HCT116 (cell line): ENCODE measurements at regions not wholly inside any gene's neighbourhood (a gene's known extent, or its start where the extent isn't known, plus 50 kb on each side); places are given as distances from the start of the nearest gene placed in this dataset.
"Not testable (repeated sequence)": the region's sequence is repeated elsewhere in the genome, so short reads cannot be mapped to it uniquely, and the experiment has no call there.

Source experiments
- ATAC-seq: fragments of 200-7000 bp; cut with Tn5 transposase; 2 replicates; pipeline ENCODE4 v1.9.1; 2020; ENCODE audit warnings: mild to moderate bottlenecking, moderate library complexity
- BruUV-seq: library from RNA; stranded (reverse); fragments of 400-500 nt; replicated peaks from 2 replicates; lab custom pipeline; 2021; lab: Mats Ljungman, UMichigan
- CTCF ChIA-PET: fragments of 300-600 bp; sonication (Branson Sonifier 250); formaldehyde crosslinking; loops from one replicate; lab custom pipeline; 2021; ENCODE audit warnings: antibody characterized with exemption; lab: Charles Lee
- POLR2A ChIA-PET: fragments of 300-600, 350-600 bp; sonication (Branson Sonifier 250); formaldehyde crosslinking; loops from one replicate; lab custom pipeline; 2021; ENCODE audit warnings: antibody characterized with exemption; lab: Charles Lee
- RAD21 ChIA-PET, 2 experiments: fragments of 300-600 bp; sonication (Branson Sonifier 250); formaldehyde crosslinking; loops; one replicate each; lab custom pipeline; 2023; ENCODE audit warnings: low total read pairs in 2 of 2; ENCODE audit not compliant: uncharacterized antibody in 2 of 2, unreplicated experiment in 2 of 2, low non-redundant PET in 1 of 2; lab: Charles Lee
- DNase-seq: peaks from one replicate; pipeline ENCODE4 v3.0.0-alpha.2; 2010; ENCODE audit warnings: low read depth, low spot score
- H2AFZ ChIP-seq: fragments of 200-600 bp; shearing (Covaris generic), sonication (generic); 2 replicates; pipeline ENCODE4 v1.6.1; 2017; ENCODE audit warnings: low read depth, mixed run types, mixed read lengths, antibody characterized with exemption, low read length; ENCODE audit not compliant: poor library complexity, severe bottlenecking
- H3K27ac ChIP-seq: 2 replicates; pipeline ENCODE4 v1.5.1; 2012; ENCODE audit warnings: low read depth, low read length
- H3K27me3 ChIP-seq: fragments of 200-600 bp; sonication (generic); 2 replicates; pipeline ENCODE4 v1.6.1; 2016; ENCODE audit warnings: mixed run types, low read length, mixed read lengths; ENCODE audit not compliant: insufficient read depth
- H3K36me3 ChIP-seq, 2 experiments: fragments of 200-500 bp in 1 of 2; fragments of 200-600 bp in 1 of 2; sonication (Bioruptor generic) in 1 of 2; sonication (generic) in 1 of 2; 2 replicates each; pipeline versions ENCODE4 v1.5.1 to v1.6.1; 2014 to 2016; ENCODE audit warnings: low read length in 2 of 2, inconsistent platforms in 1 of 2, mixed read lengths in 1 of 2, mixed run types in 1 of 2; ENCODE audit not compliant: insufficient read depth in 2 of 2, control insufficient read depth in 1 of 2
- H3K4me1 ChIP-seq, 2 experiments: fragments of 200-600 bp in 1 of 2; sonication (generic) in 1 of 2; 2 replicates each; pipeline versions ENCODE4 v1.5.1 to v1.6.1; 2012 to 2017; ENCODE audit warnings: low read length in 2 of 2, inconsistent platforms in 1 of 2, mild to moderate bottlenecking in 1 of 2, mixed read lengths in 1 of 2, mixed run types in 1 of 2, moderate library complexity in 1 of 2; ENCODE audit not compliant: insufficient read depth in 2 of 2, control insufficient read depth in 1 of 2
- H3K4me2 ChIP-seq: fragments of 200-600 bp; sonication (generic); 2 replicates; pipeline ENCODE4 v1.6.1; 2017; ENCODE audit warnings: mixed run types, low read length, mixed read lengths
- H3K4me3 ChIP-seq, 2 experiments: fragments of 200-600 bp in 1 of 2; sonication (generic) in 1 of 2; replicated peaks in 1 of 2; 2 replicates each; pipeline ENCODE4 v1.5.1; 2011 to 2016; ENCODE audit warnings: low read length in 2 of 2, control low read depth in 1 of 2, low read depth in 1 of 2, mild to moderate bottlenecking in 1 of 2, mixed read lengths in 1 of 2, mixed run types in 1 of 2
- H3K79me2 ChIP-seq: fragments of 200-600 bp; sonication (generic); 2 replicates; pipeline ENCODE4 v1.6.1; 2017; ENCODE audit warnings: mild to moderate bottlenecking, mixed run types, low read length, moderate library complexity, mixed read lengths; ENCODE audit not compliant: insufficient read depth
- H3K9ac ChIP-seq: fragments of 200-600 bp; sonication (generic); 2 replicates; pipeline ENCODE4 v1.6.1; 2016; ENCODE audit warnings: low read length, mixed read lengths
- H3K9me2 ChIP-seq: fragments of 200-600 bp; sonication (generic), shearing (Covaris generic); 2 replicates; pipeline ENCODE4 v1.6.1; 2017; ENCODE audit warnings: mixed run types, mild to moderate bottlenecking, moderate library complexity; ENCODE audit not compliant: insufficient read depth
- H3K9me3 ChIP-seq, 2 experiments: fragments of 200-500 bp in 1 of 2; fragments of 200-600 bp in 1 of 2; sonication (Bioruptor generic) in 1 of 2; sonication (generic) in 1 of 2; 2 replicates each; pipeline ENCODE4 v1.6.1; 2014 to 2017; ENCODE audit warnings: low read length in 2 of 2, mixed read lengths in 2 of 2, inconsistent platforms in 1 of 2, low read depth in 1 of 2, mild to moderate bottlenecking in 1 of 2, mixed run types in 1 of 2, moderate library complexity in 1 of 2; ENCODE audit not compliant: control insufficient read depth in 1 of 2, insufficient read depth in 1 of 2
- H4K20me1 ChIP-seq: fragments of 200-600 bp; sonication (generic), shearing (Covaris generic); 2 replicates; pipeline ENCODE4 v1.6.1; 2017; ENCODE audit warnings: mixed run types, mild to moderate bottlenecking, moderate library complexity; ENCODE audit not compliant: insufficient read depth
- CEBPB ChIP-seq: IDR thresholded peaks from 2 replicates; pipeline ENCODE4 v1.6.1; 2012; ENCODE audit warnings: low read depth
- CTCF ChIP-seq, 3 experiments: fragments of 200-600 bp in 1 of 3; sonication (generic) in 1 of 3; IDR thresholded peaks in 2 of 3; conservative IDR thresholded peaks in 1 of 3; 2 replicates each; pipeline ENCODE4 v1.5.1; 2012 to 2017; ENCODE audit warnings: low read depth in 2 of 3, low read length in 2 of 3, antibody characterized with exemption in 1 of 3, borderline replicate concordance in 1 of 3, control low read depth in 1 of 3, mild to moderate bottlenecking in 1 of 3, mixed read lengths in 1 of 3, mixed run types in 1 of 3, moderate library complexity in 1 of 3; ENCODE audit not compliant: insufficient read depth in 1 of 3
- EGR1 ChIP-seq: IDR thresholded peaks from 2 replicates; pipeline ENCODE4 v1.6.1; 2012; ENCODE audit warnings: low read depth
- EZH2phosphoT487 ChIP-seq: fragments of 200-600 bp; IDR thresholded peaks from 2 replicates; pipeline ENCODE4 v1.6.1; 2018; ENCODE audit warnings: antibody characterized with exemption, borderline replicate concordance
- FOSL1 ChIP-seq: IDR thresholded peaks from 2 replicates; pipeline ENCODE4 v1.6.1; 2012; ENCODE audit warnings: low read depth
- MAX ChIP-seq: IDR thresholded peaks from 2 replicates; pipeline ENCODE4 v1.6.1; 2012
- RAD21 ChIP-seq: IDR thresholded peaks from 2 replicates; pipeline ENCODE4 v1.6.1; 2012; ENCODE audit warnings: low read depth, mild to moderate bottlenecking
- SP1 ChIP-seq: IDR thresholded peaks from 2 replicates; pipeline ENCODE4 v1.6.1; 2012; ENCODE audit warnings: low read depth
- YY1 ChIP-seq: IDR thresholded peaks from 2 replicates; pipeline ENCODE4 v1.6.1; 2011; ENCODE audit warnings: low read length, low read depth, moderate library complexity, mild to moderate bottlenecking; ENCODE audit not compliant: insufficient replicate concordance; ENCODE audit errors: extremely low read depth
- intact Hi-C: fragments of 100-400 bp; cut with micrococcal nuclease; formaldehyde crosslinking; loops from 2 replicates; pipeline ENCODE4 v1.10.0; 2022

- Histone ChIP-seq H3K79me2 (no peaks in the 10 kb centered on the region), H2AFZ (no peak overlapping the region), H3K27me3 (no peaks in the 10 kb centered on the region), H3K9ac (no peak overlapping the region), H3K9me3 (no peaks in the 10 kb centered on the region), H3K4me2 (no peak overlapping the region), H4K20me1 (no peaks in the 10 kb centered on the region), H3K4me1 (no peaks in the 10 kb centered on the region), H3K9me2 (no peaks in the 10 kb centered on the region), H3K36me3 (no peaks in the 10 kb centered on the region), H3K27ac (no peak overlapping the region), H3K4me3 (no peak overlapping the region)
- ChIA-PET RAD21 (no interaction called here), POLR2A (interaction anchor here (0.7 kb wide), 1 partner anchor 25 kb away, joined by 3 read pairs; no protein-coding TSS in a partner anchor), CTCF (no interaction called here)
- no peak for TF ChIP-seq MAX
- no peak for TF ChIP-seq YY1
- no peak for TF ChIP-seq FOSL1
- TF ChIP-seq CEBPB, result no peak
- no peak for TF ChIP-seq SP1
- TF ChIP-seq RAD21, result no peak
- no peak for TF ChIP-seq EZH2phosphoT487
- no TSS peak for BruUV-seq
- DNase-seq, result no peak
- no peak for ATAC-seq
- intact Hi-C loops, result no loop called here
These were observed 146.8 kb upstream of the TMEM229A start for GRCh38 chr7:124179641-124180040.

GRCh38 chr7:124177891-124178290 lies 145.0 kb upstream of the TMEM229A start:
- H3K4me2 ChIP-seq, result no peak overlapping the region
- no peaks in the 10 kb centered on the region for H4K20me1 ChIP-seq
- intact Hi-C loops, result no loop called here
- RAD21 ChIA-PET, result no interaction called here
- H3K9me3 ChIP-seq, result no peaks in the 10 kb centered on the region
- ATAC-seq (no peak), DNase-seq (no peak)
- H2AFZ ChIP-seq, result no peak overlapping the region
- POLR2A ChIA-PET, result no interaction called here
- no peak overlapping the region for H3K27ac ChIP-seq
- H3K79me2 ChIP-seq, result no peaks in the 10 kb centered on the region
- no TSS peak for BruUV-seq
- no peak overlapping the region for H3K4me3 ChIP-seq
- no peaks in the 10 kb centered on the region for H3K27me3 ChIP-seq
- no peaks in the 10 kb centered on the region for H3K4me1 ChIP-seq
- CTCF ChIA-PET, result no interaction called here
- TF ChIP-seq CTCF (IDR thresholded peaks at IDR 0.05 in 2 of 3, conservative IDR thresholded peaks at IDR 0.05 in 1 of 3; ENCODE audit: borderline replicate concordance in 1 of 3, insufficient read depth in 1 of 3, low read depth in 2 of 3, low read length in 2 of 3) (no peak), EGR1 (no peak)
- TF ChIP-seq, all 23 proteins: peak for 0
- Histone ChIP-seq H3K9me2 (no peaks in the 10 kb centered on the region), H3K9ac (no peak overlapping the region), H3K36me3 (no peaks in the 10 kb centered on the region)

GRCh38 chr7:124171812-124172211 lies 138.9 kb upstream of the TMEM229A start:
- DNase-seq, BruUV-seq, ATAC-seq, H3K79me2 ChIP-seq, H3K9me2 ChIP-seq, H3K4me3 ChIP-seq, POLR2A ChIA-PET, H3K27ac ChIP-seq, H3K4me1 ChIP-seq, RAD21 ChIA-PET, H3K36me3 ChIP-seq, H4K20me1 ChIP-seq, H3K9me3 ChIP-seq, H3K9ac ChIP-seq, H3K4me2 ChIP-seq, H2AFZ ChIP-seq, H3K27me3 ChIP-seq: not testable (repeated sequence)
- CTCF ChIA-PET, result interaction anchor here (1.3 kb wide), 1 partner anchor 613 kb away, joined by 7 read pairs; no protein-coding TSS in a partner anchor
- intact Hi-C loops, result loop anchor here (1.0 to 5.0 kb wide), 2 partner anchors 613 to 685 kb away; no protein-coding TSS in a partner anchor
